SHP77 treated with DMSO at 0.1 percent for 48 hours (cell line): ENCODE measurements at regions not wholly inside any gene's neighbourhood (a gene's known extent, or its start where the extent isn't known, plus 50 kb on each side); places are given as distances from the start of the nearest gene placed in this dataset.

Experiments used
- DNase-seq: peaks from one replicate; lab custom pipeline; 2025; lab: John Stamatoyannopoulos, UW

- DNase-seq, result no peak
Observed at GRCh38 chr2:239905884-239906654, 119.1 kb downstream of the NDUFA10 start.

- DNase-seq, result no peak
Observed at GRCh38 chr2:239905306-239905705, 119.8 kb downstream of the NDUFA10 start.

- no peak for DNase-seq
Observed at GRCh38 chr2:239904496-239904895, 120.6 kb downstream of the NDUFA10 start.

- no peak for DNase-seq
Observed at GRCh38 chr2:239903803-239904202, 121.3 kb downstream of the NDUFA10 start.

GRCh38 chr2:239903210-239903609 is 121.9 kb downstream of the NDUFA10 start:
- no peak for DNase-seq

- DNase-seq, result no peak
Observed at GRCh38 chr2:239902749-239903201, 122.4 kb downstream of the NDUFA10 start.

GRCh38 chr2:239898292-239898925 is 126.7 kb downstream of the NDUFA10 start:
- DNase-seq, result no peak

GRCh38 chr2:239897596-239898235 is 127.4 kb downstream of the NDUFA10 start:
- no peak for DNase-seq

GRCh38 chr2:239896075-239896474 is 129.1 kb downstream of the NDUFA10 start:
- DNase-seq, result no peak

GRCh38 chr2:239895669-239896068 is 129.5 kb downstream of the NDUFA10 start:
- no peak for DNase-seq

- no peak for DNase-seq
Observed at GRCh38 chr2:239895116-239895515, 130.0 kb downstream of the NDUFA10 start.

- DNase-seq, result no peak
Observed at GRCh38 chr2:239894276-239894675, 130.9 kb downstream of the NDUFA10 start.

GRCh38 chr2:239893236-239893515 is 132.0 kb downstream of the NDUFA10 start:
- no peak for DNase-seq

- DNase-seq, result no peak
Observed at GRCh38 chr2:239892441-239893235, 132.5 kb downstream of the NDUFA10 start.

- DNase-seq, result no peak
Observed at GRCh38 chr2:239891698-239892097, 133.4 kb downstream of the NDUFA10 start.

GRCh38 chr2:239890206-239890746 is 134.9 kb downstream of the NDUFA10 start:
- no peak for DNase-seq

- no peak for DNase-seq
Observed at GRCh38 chr2:239889641-239890121, 135.5 kb downstream of the NDUFA10 start.

GRCh38 chr2:239887604-239888003 is 137.5 kb downstream of the NDUFA10 start:
- DNase-seq, result no peak

- DNase-seq, result no peak
Observed at GRCh38 chr2:239886781-239887180, 138.4 kb downstream of the NDUFA10 start.

GRCh38 chr2:239884875-239885274 is 140.3 kb downstream of the NDUFA10 start:
- no peak for DNase-seq

GRCh38 chr2:239884051-239884405 is 141.1 kb downstream of the NDUFA10 start:
- no peak for DNase-seq
